NCI-H1105 (cell line): ENCODE measurements at regions not wholly inside any gene's neighbourhood (a gene's known extent, or its start where the extent isn't known, plus 50 kb on each side); places are given as distances from the start of the nearest gene placed in this dataset.

ENCODE experiments used
- DNase-seq: peaks from one replicate; lab custom pipeline; 2025; lab: John Stamatoyannopoulos, UW

- DNase-seq = no peak
Observed at GRCh38 chr13:90738881-90739280, 608.6 kb upstream of the MIR17HG start.

- no peak for DNase-seq
Observed at GRCh38 chr13:90740099-90740498, 607.4 kb upstream of the MIR17HG start.

- DNase-seq = no peak
Observed at GRCh38 chr13:90742381-90742780, 605.1 kb upstream of the MIR17HG start.

GRCh38 chr13:90746230-90746629 lies 601.3 kb upstream of the MIR17HG start:
- no peak for DNase-seq

- no peak for DNase-seq
Observed at GRCh38 chr13:90750021-90750420, 597.5 kb upstream of the MIR17HG start.

- DNase-seq = no peak
Observed at GRCh38 chr13:90751026-90751425, 596.5 kb upstream of the MIR17HG start.

GRCh38 chr13:90752070-90752469 lies 595.4 kb upstream of the MIR17HG start:
- no peak for DNase-seq

GRCh38 chr13:90757127-90757680 lies 590.3 kb upstream of the MIR17HG start:
- peak; percentile 13 for DNase-seq

GRCh38 chr13:90760639-90761038 lies 586.8 kb upstream of the MIR17HG start:
- no peak for DNase-seq

- DNase-seq = no peak
Observed at GRCh38 chr13:90763476-90764150, 583.9 kb upstream of the MIR17HG start.

- no peak for DNase-seq
Observed at GRCh38 chr13:90766386-90766902, 581.0 kb upstream of the MIR17HG start.

GRCh38 chr13:90768116-90768515 lies 579.4 kb upstream of the MIR17HG start:
- no peak for DNase-seq

- DNase-seq = no peak
Observed at GRCh38 chr13:90769387-90769786, 578.1 kb upstream of the MIR17HG start.

- DNase-seq = no peak
Observed at GRCh38 chr13:90770334-90770733, 577.2 kb upstream of the MIR17HG start.

- no peak for DNase-seq
Observed at GRCh38 chr13:90773681-90774080, 573.8 kb upstream of the MIR17HG start.

- DNase-seq = no peak
Observed at GRCh38 chr13:90776051-90776748, 571.3 kb upstream of the MIR17HG start.

- DNase-seq = no peak
Observed at GRCh38 chr13:90783273-90783672, 564.2 kb upstream of the MIR17HG start.

- no peak for DNase-seq
Observed at GRCh38 chr13:90787007-90787406, 560.5 kb upstream of the MIR17HG start.

GRCh38 chr13:90792335-90792734 lies 555.2 kb upstream of the MIR17HG start:
- no peak for DNase-seq

- DNase-seq = no peak
Observed at GRCh38 chr13:90793261-90793820, 554.1 kb upstream of the MIR17HG start.

GRCh38 chr13:90796474-90796873 lies 551.0 kb upstream of the MIR17HG start:
- DNase-seq = no peak

- no peak for DNase-seq
Observed at GRCh38 chr13:90797335-90797734, 550.2 kb upstream of the MIR17HG start.

- DNase-seq = no peak
Observed at GRCh38 chr13:90798381-90798780, 549.1 kb upstream of the MIR17HG start.
